Mesenchymal stem cell (in vitro differentiated cells and primary cell): ENCODE measurements at regions not wholly inside any gene's neighbourhood (a gene's known extent, or its start where the extent isn't known, plus 50 kb on each side); places are given as distances from the start of the nearest gene placed in this dataset.

Source experiments
- DNase-seq: peaks from one replicate; pipeline ENCODE4 v3.0.0-alpha.2; 2013
- H2AFZ ChIP-seq: one replicate; pipeline ENCODE4 v1.6.1; 2013; ENCODE audit warnings: low read depth, mild to moderate bottlenecking, control low read depth, inconsistent platforms, low read length, moderate library complexity
- H2AK5ac ChIP-seq: 2 replicates; pipeline ENCODE4 v1.6.1; 2013; ENCODE audit warnings: low read length, moderate library complexity, mild to moderate bottlenecking, inconsistent platforms; ENCODE audit not compliant: severe bottlenecking
- H2BK120ac ChIP-seq: one replicate; pipeline ENCODE4 v1.6.1; 2013; ENCODE audit warnings: low read depth, mild to moderate bottlenecking, inconsistent platforms, low read length, moderate library complexity
- H2BK12ac ChIP-seq, 2 experiments: one replicate each; pipeline ENCODE4 v1.6.1; 2013; ENCODE audit warnings: inconsistent platforms in 2 of 2, low read length in 2 of 2, mild to moderate bottlenecking in 2 of 2, moderate library complexity in 2 of 2, control low read depth in 1 of 2
- H2BK15ac ChIP-seq: one replicate; pipeline ENCODE4 v1.6.1; 2013; ENCODE audit warnings: mild to moderate bottlenecking, low read depth, inconsistent platforms; ENCODE audit not compliant: poor library complexity, severe bottlenecking
- H2BK5ac ChIP-seq: 2 replicates; pipeline ENCODE4 v1.6.1; 2013; ENCODE audit warnings: low read depth, mild to moderate bottlenecking, low read length, control low read depth, inconsistent platforms; ENCODE audit not compliant: poor library complexity, severe bottlenecking
- H3K14ac ChIP-seq, 2 experiments: one replicate each; pipeline ENCODE4 v1.6.1; 2013; ENCODE audit warnings: inconsistent platforms in 2 of 2, low read length in 2 of 2, control low read depth in 1 of 2, mild to moderate bottlenecking in 1 of 2, moderate library complexity in 1 of 2
- H3K18ac ChIP-seq, 2 experiments: one replicate each; pipeline ENCODE4 v1.6.1; 2013; ENCODE audit warnings: inconsistent platforms in 2 of 2, low read length in 2 of 2, control low read depth in 1 of 2, low read depth in 1 of 2, mild to moderate bottlenecking in 1 of 2
- H3K23ac ChIP-seq, 2 experiments: one replicate each; pipeline ENCODE4 v1.6.1; 2013; ENCODE audit warnings: inconsistent platforms in 2 of 2, low read length in 2 of 2, mild to moderate bottlenecking in 2 of 2, moderate library complexity in 2 of 2, control low read depth in 1 of 2
- H3K27ac ChIP-seq: 2 replicates; pipeline ENCODE4 v1.5.1; 2013; ENCODE audit warnings: mild to moderate bottlenecking, moderate library complexity, low read length, control low read depth, inconsistent platforms; ENCODE audit not compliant: poor library complexity, severe bottlenecking
- H3K27me3 ChIP-seq, 2 experiments: 2 replicates each; pipeline versions ENCODE4 v1.6.1 to v1.7.0; 2013; ENCODE audit warnings: low read length in 2 of 2, mild to moderate bottlenecking in 2 of 2, moderate library complexity in 2 of 2, control low read depth in 1 of 2, inconsistent platforms in 1 of 2; ENCODE audit not compliant: control insufficient read depth in 1 of 2, insufficient read depth in 1 of 2
- H3K36me3 ChIP-seq, 2 experiments: 2 replicates each; pipeline versions ENCODE4 v1.6.1 to v1.7.0; 2013; ENCODE audit warnings: low read length in 2 of 2, control low read depth in 1 of 2, inconsistent platforms in 1 of 2, low read depth in 1 of 2, mild to moderate bottlenecking in 1 of 2; ENCODE audit not compliant: insufficient read depth in 2 of 2, control insufficient read depth in 1 of 2
- H3K4ac ChIP-seq, 2 experiments: one replicate each; pipeline ENCODE4 v1.6.1; 2013; ENCODE audit warnings: inconsistent platforms in 2 of 2, low read length in 2 of 2, mild to moderate bottlenecking in 2 of 2, moderate library complexity in 2 of 2, control low read depth in 1 of 2, low read depth in 1 of 2
- H3K4me1 ChIP-seq: 2 replicates; pipeline ENCODE4 v1.6.1; 2013; ENCODE audit warnings: low read depth, low read length, control low read depth; ENCODE audit not compliant: control insufficient read depth, insufficient read depth
- H3K4me2 ChIP-seq: 2 replicates; pipeline ENCODE4 v1.6.1; 2013; ENCODE audit warnings: low read length, mild to moderate bottlenecking, inconsistent platforms; ENCODE audit not compliant: poor library complexity, severe bottlenecking
- H3K4me3 ChIP-seq, 2 experiments: 2 replicates each; pipeline versions ENCODE4 v1.5.1 to v1.7.0; 2013; ENCODE audit warnings: low read length in 2 of 2, mild to moderate bottlenecking in 2 of 2, control low read depth in 1 of 2, low read depth in 1 of 2; ENCODE audit not compliant: insufficient read depth in 1 of 2
- H3K79me1 ChIP-seq: replicated peaks from 2 replicates; pipeline ENCODE4 v1.6.1; 2013; ENCODE audit warnings: mild to moderate bottlenecking, control low read depth, low read length, inconsistent platforms; ENCODE audit not compliant: poor library complexity, severe bottlenecking
- H3K9ac ChIP-seq: 2 replicates; pipeline ENCODE4 v1.7.0; 2013; ENCODE audit warnings: mild to moderate bottlenecking, low read length, moderate library complexity
- H3K9me3 ChIP-seq: 2 replicates; pipeline ENCODE4 v1.7.0; 2013; ENCODE audit warnings: mild to moderate bottlenecking, low read length; ENCODE audit not compliant: control insufficient read depth
- H4K8ac ChIP-seq: one replicate; pipeline ENCODE4 v1.6.1; 2013; ENCODE audit warnings: inconsistent platforms, mild to moderate bottlenecking, low read length, moderate library complexity
- H4K91ac ChIP-seq: one replicate; pipeline ENCODE4 v1.6.1; 2013; ENCODE audit warnings: mild to moderate bottlenecking, low read length, inconsistent platforms
- WGBS: methylation state at CpG from one replicate; pipeline ENCODE4 v1.1.7; 2013; ENCODE audit warnings: mixed read lengths; 5-methylcytosine and 5-hydroxymethylcytosine counted together

DNA sequence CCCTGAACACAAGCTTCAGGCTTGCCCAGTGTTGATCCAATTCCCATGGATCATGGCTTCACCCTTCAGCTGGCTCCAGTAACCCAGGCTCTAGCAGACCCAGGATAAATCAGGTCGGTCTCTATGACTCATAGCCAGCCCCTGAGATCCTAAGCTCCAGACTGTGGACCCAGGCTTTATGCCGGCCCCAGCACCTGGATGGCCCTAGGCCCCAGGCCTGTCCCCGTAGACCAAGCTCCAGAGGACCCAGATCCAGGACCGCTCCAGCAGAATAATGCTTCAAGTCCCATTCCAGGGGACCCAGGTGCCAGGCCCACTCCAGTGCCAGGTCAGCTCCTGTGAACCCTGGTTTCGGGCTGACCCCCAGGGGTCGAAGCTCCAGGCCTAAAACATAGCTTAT is 1589.9 kb upstream of the DDX18 start:
- Histone ChIP-seq H3K9me3 (peaks cover 19% of the 10 kb centered on the region), H3K23ac (no peak overlapping the region), H3K4me2 (no peak overlapping the region), H2AK5ac (no peak overlapping the region), H3K36me3 (no peaks in the 10 kb centered on the region), H3K18ac (no peak overlapping the region), H3K4me1 (no peaks in the 10 kb centered on the region), H2AFZ (no peak overlapping the region), H2BK12ac (no peak overlapping the region), H3K4me3 (no peak overlapping the region), H4K91ac (no peak overlapping the region), H2BK5ac (no peak overlapping the region), H3K4ac (no peak overlapping the region), H4K8ac (no peak overlapping the region), H3K14ac (no peak overlapping the region), H2BK120ac (no peak overlapping the region), H3K9ac (no peak overlapping the region), H2BK15ac (no peak overlapping the region), H3K79me1 (no peaks in the 10 kb centered on the region), H3K27ac (no peak overlapping the region), H3K27me3 (no peaks in the 10 kb centered on the region)
- 87% methylated on average over 5 of the region's 6 CpGs for WGBS
- no peak for DNase-seq

DNA sequence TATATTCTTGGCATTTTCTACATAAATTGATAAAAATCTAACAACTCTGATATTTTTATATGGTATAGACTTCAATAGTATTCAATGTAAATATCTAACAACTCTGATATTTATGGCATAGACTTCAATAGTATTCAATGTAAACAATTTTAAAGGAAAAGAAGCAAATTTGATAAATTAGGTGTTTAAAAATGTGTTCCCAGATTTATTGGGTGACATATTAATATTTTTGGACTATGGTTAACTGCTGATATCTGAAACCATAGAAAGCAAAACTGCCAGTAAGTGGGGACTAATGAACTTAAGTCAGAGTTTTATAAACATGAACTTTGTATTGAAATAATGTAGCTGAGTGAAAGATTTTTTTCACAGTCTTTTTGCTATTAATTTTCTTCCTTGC is 1576.0 kb upstream of the DDX18 start:
- no peak overlapping the region for H3K14ac ChIP-seq
- H2BK15ac ChIP-seq = no peak overlapping the region
- H4K91ac ChIP-seq = no peak overlapping the region
- no peak overlapping the region for H3K18ac ChIP-seq
- no peak overlapping the region for H2BK120ac ChIP-seq
- no peaks in the 10 kb centered on the region for H3K4me1 ChIP-seq
- H3K4ac ChIP-seq = no peak overlapping the region
- peaks cover 11% of the 10 kb centered on the region for H3K9me3 ChIP-seq
- no peak overlapping the region for H2BK12ac ChIP-seq
- no peak overlapping the region for H2AK5ac ChIP-seq
- H3K4me2 ChIP-seq = no peak overlapping the region
- no peaks in the 10 kb centered on the region for H3K36me3 ChIP-seq
- H3K4me3 ChIP-seq = no peak overlapping the region
- H4K8ac ChIP-seq = no peak overlapping the region
- no peak overlapping the region for H3K27ac ChIP-seq
- H3K9ac ChIP-seq = no peak overlapping the region
- no peaks in the 10 kb centered on the region for H3K79me1 ChIP-seq
- no peak overlapping the region for H3K23ac ChIP-seq
- no peak overlapping the region for H2AFZ ChIP-seq
- no peak for DNase-seq
- H3K27me3 ChIP-seq = no peaks in the 10 kb centered on the region
- H2BK5ac ChIP-seq = no peak overlapping the region

DNA sequence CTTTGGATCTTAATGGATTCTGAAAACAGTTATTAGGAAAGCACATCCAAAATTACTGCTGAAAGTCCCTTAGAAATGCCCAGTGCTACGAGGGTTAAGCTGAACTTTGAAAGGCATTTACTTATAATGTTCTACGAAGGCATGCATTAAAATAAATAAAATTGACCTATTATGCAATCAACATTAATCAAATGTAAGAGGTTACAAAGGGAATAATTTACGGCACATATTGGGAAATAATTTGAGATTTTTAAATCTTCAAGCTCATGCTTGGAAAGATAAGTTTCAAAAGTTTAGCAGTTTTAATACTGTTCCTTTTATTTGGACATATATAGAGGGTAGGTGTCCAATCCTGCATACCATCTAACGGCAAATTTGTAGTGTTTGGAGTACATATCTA is 1564.1 kb upstream of the DDX18 start:
- H3K14ac ChIP-seq = no peak overlapping the region
- H2BK5ac ChIP-seq = no peak overlapping the region
- no peaks in the 10 kb centered on the region for H3K27me3 ChIP-seq
- H4K8ac ChIP-seq = no peak overlapping the region
- no peak overlapping the region for H3K18ac ChIP-seq
- 100% methylated on average over 1 of the region's 4 CpGs for WGBS
- no peak overlapping the region for H2AK5ac ChIP-seq
- no peak overlapping the region for H3K23ac ChIP-seq
- no peak overlapping the region for H2AFZ ChIP-seq
- no peaks in the 10 kb centered on the region for H3K79me1 ChIP-seq
- H2BK15ac ChIP-seq = no peak overlapping the region
- DNase-seq = no peak
- H3K4me1 ChIP-seq = no peaks in the 10 kb centered on the region
- no peaks in the 10 kb centered on the region for H3K36me3 ChIP-seq
- H3K4me3 ChIP-seq = no peak overlapping the region
- H3K27ac ChIP-seq = no peak overlapping the region
- no peak overlapping the region for H2BK12ac ChIP-seq
- H3K4me2 ChIP-seq = no peak overlapping the region
- no peak overlapping the region for H3K4ac ChIP-seq
- H4K91ac ChIP-seq = no peak overlapping the region
- H3K9ac ChIP-seq = no peak overlapping the region
- no peak overlapping the region for H2BK120ac ChIP-seq
- H3K9me3 ChIP-seq = peaks cover 19% of the 10 kb centered on the region

DNA sequence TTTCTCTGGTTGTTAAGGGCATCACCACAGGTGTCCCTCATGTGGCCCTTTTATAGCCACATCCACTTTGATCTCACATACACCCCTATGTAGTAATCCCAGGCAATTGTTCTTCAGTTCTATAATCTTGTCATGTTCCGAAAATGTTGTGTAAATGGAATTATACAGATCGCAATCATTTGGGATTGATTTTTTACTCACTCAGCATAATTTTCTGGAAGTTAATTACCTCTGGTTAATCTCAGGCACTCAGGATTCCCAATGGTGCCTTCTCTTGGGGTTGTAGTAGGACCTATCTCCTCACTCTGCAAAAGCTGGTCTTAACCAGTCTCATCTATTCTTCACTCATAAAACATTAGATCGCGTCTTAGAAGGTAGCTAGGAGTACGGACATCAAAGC is 1549.6 kb upstream of the DDX18 start:
- Histone ChIP-seq H3K9ac (no peak overlapping the region), H3K36me3 (no peaks in the 10 kb centered on the region), H3K18ac (no peak overlapping the region), H4K8ac (no peak overlapping the region), H3K23ac (no peak overlapping the region), H2BK5ac (no peak overlapping the region), H2BK12ac (no peak overlapping the region), H3K27ac (no peak overlapping the region), H3K4me1 (no peaks in the 10 kb centered on the region), H2AK5ac (no peak overlapping the region), H3K4me2 (no peak overlapping the region), H2BK120ac (no peak overlapping the region), H3K9me3 (peaks cover 52% of the 10 kb centered on the region), H3K4ac (no peak overlapping the region), H2BK15ac (no peak overlapping the region), H4K91ac (no peak overlapping the region), H2AFZ (no peak overlapping the region), H3K27me3 (no peaks in the 10 kb centered on the region), H3K4me3 (no peak overlapping the region), H3K14ac (no peak overlapping the region), H3K79me1 (no peaks in the 10 kb centered on the region)
- no peak for DNase-seq
- 86% methylated on average over 5 of the region's 5 CpGs for WGBS
